Femur (tissue), 1 donor: ENCODE measurements at regions not wholly inside any gene's neighbourhood (a gene's known extent, or its start where the extent isn't known, plus 50 kb on each side); places are given as distances from the start of the nearest gene placed in this dataset.
"Not testable (repeated sequence)": the region's sequence is repeated elsewhere in the genome, so short reads cannot be mapped to it uniquely, and the experiment has no call there.

Experiments
- DNase-seq: peaks from one replicate; pipeline ENCODE4 v3.0.0-alpha.2; 2017

DNA sequence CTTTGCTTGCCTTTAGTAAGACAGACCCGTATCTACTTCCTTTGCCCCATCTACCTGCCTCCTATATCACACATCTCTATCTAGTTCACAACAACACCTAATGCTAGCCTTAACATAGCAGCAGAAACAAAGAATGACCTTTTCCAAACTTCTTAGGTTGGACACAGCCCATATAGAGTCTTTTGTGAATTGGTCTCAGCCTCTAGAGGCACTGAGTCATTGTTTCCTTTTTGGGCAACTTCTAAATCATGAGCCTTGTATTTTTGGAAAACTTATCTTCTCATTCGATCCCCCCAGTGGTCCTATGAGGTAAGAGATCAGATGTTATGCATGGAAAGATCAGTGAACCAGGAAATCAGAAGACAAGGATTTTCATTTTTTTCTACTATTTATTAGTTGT is 679.4 kb upstream of the USP24 start:
- DNase-seq: no peak

DNA sequence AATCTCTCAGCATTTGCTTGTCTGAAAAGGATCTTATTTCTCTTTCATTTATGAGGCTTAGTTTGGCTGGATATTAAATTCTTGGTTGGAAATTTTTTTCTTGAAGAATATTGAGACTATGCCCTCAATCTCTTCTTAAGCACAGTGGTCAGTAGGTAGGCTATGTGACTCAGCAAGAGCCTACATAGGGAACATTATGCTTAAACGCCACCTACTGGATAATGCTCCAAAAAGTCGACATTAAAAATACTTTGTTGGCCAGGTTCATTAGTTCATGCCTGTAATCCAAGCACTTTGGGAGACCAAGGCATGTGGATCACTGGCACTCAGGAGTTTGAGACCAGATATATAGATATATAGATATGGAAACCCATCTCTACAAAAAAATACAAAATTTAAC is 678.0 kb upstream of the USP24 start:
- DNase-seq: no peak

DNA sequence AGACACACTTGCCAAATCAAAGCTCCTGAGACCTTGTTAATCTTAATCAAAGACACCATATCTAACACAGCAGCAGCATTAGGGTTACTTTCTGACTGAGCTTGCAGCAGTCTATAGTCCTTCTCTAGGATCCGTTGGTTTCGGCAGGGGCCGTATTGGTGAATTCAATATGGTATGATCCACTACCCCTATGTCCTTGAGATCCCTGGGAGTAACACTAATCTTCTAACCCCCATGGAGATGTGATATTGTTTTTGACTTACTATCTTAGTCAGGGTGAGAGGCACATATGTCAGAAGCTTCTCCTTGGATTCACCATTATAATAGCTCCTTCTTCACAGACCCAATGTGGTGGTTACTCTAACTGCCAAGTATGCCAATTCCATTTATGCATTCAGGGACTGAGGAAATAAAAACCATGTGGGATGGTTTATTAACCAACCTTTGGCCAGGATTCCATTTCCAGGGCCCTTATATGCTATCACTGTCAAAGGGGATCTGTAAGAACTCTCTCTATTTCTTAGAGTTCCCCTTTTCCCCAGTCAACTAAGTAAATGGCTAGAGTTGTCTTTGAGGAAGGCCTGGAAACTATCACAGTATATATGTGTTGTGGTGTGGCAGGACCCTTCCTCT is 673.6 kb upstream of the USP24 start:
- no peak for DNase-seq

DNA sequence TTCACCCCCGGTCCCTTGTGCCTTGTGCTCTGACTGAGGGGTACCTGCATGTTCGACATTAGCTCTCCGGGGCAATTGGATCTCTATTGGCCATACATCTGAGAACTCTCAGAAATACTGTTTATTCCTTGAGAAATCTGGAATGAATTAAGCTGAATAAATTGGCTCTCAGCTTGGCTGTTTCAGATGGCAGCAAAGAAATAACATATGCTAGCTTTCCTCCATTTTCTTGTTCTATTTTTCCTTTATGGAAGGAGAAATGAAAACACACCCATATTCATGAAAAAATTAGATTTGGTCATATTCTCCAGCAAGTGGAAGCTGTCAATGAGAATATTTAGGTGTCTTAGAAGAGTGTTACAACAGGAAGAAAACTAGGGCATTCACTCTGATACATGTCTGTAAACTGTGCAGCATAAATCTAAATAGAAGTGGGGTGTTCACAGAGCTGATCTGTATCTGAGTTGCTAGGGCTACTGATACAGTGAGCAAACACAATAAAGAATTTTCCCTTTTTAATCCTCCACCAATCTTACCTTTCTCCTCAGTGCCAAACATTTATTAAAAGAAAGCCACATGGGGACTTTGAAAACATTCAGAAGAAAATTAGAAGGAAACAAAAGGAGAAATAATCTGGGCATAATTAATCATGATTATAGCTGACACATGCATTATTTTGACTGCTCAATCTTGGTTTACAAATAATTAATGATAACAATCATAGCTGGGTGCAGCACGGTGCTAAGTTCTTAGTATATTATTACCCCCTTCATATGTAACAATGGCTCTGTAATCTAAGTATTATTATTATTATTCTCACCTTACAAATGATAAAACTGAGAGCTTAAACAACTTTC is 671.9 kb upstream of the USP24 start:
- no peak for DNase-seq

DNA sequence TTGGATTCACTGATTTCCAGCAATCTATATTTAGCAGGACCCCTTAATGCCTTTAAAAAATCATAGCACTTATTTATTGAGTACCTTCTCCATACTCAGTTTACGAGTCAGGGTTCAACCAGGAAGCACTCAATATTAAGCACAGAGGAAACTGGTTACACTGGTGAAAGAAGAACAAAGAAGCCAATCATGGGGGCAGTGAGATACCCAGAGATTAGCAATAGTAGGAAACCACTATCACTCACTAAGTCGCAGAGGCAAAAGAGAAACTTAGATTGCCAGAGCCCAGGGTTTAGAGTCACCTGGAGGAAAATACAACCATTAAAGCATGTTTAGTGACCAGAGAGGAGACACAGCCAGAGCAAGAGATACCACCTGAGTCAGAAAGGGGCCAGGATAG is 670.5 kb upstream of the USP24 start:
- no peak for DNase-seq

DNA sequence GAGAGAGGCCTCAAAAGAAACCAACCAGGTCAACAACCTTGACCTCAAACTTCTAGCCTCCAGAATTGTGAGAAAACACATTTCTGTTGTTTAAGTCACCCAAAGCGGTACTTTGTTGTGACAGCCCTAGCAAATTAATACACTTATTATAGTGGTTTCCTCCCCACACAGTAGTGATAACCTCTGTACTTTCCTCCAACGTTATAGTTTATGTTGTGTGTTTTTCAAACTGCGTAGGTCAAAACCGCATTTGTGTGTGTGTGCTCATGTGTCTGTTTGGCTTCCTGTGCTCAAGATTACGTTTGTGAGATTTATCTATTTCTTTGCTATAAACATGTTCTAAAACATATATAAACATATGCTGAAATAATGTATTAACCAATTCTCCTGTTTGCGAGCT is 667.8 kb upstream of the USP24 start:
- no peak for DNase-seq

DNA sequence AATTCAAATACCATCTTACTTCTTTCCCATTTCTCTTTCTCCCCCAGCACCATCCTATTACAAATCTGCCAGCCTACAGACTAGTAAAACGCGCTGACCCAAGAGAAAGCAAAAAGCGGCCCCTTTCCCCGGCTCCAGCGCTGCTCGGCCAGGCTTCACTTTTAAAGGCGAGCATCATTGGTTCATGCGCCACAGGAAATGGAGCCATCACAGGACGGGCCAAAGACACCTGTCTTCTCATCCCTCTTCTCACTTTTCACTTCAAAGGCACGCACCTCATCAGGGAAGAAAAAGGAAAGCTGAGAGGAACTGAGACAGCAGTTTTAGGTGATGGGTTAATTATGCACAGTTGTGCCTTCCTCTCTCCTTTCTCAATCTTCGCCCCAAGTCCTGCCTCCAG is 664.2 kb upstream of the USP24 start:
- no peak for DNase-seq

DNA sequence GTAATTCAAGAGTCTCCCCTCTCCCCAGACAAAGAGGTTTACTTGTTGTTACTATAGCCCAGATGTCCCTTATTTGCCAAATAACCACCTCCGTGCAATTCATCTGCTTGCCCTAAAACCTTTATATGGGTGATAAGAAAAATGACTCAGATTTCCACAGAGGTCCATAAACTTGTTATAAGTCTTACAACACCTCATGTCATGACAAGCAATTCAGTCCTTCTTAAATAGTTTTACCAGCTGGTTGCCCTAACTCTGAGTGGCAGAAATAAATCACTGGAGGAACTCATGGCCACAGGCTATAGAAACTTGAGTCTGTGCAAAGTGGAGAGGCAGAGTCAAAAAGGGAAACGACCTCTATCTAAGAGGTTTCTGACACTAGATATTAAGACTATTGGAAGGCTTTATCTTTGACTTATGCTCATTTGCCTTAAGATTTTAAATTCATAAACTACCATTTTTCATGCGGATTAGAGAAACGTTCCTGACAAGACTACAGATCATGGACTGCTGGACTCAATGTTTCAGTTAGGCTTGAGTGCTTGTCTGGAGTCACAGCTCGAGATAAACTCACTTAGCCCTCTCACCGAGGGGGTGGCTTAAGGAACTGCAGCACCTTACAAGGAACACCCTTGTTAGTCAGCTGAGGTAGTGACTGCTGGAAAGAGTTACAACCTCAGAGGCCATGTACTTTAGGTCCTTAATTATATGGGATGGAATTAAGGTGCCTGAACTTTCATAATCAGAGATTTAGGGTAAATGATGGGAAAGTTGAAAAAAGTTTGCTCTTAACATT is 662.5 kb upstream of the USP24 start:
- no peak for DNase-seq

DNA sequence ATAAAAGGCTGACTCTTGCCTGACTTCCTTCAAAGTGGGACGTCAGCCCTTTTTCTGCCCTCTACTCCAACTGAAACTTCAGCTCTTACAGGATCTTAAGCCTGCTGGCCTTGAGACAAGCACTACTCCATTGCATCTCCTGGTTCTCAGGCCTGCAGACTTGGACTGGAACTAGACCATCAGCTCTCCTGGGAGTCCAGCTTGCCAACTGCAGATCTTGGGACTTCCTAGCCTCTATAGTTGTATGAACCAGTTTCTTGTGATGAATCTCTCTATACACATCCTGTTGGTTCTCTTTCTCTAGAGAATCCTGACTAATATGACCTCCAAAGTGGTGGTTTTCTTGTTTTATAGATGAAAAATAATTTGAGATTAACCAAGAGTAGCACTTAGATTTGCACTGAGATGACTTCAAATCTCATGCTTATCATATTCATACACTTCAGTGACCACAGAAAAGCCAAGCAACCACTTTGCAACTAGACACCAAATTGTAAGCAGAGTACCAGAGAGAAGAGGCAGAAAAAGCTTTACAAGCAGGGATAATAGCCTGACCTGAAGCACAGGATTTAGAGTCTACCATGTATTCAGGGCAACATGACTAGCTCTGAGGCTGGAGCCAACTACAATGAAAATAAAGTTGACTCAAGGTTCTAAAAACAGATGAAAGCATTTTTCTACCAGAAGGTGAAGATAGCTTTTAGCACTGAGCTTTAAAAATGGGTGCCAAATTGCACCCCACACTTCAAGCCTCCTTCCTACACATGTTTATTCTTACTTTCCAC is 661.3 kb upstream of the USP24 start:
- no peak for DNase-seq

DNA sequence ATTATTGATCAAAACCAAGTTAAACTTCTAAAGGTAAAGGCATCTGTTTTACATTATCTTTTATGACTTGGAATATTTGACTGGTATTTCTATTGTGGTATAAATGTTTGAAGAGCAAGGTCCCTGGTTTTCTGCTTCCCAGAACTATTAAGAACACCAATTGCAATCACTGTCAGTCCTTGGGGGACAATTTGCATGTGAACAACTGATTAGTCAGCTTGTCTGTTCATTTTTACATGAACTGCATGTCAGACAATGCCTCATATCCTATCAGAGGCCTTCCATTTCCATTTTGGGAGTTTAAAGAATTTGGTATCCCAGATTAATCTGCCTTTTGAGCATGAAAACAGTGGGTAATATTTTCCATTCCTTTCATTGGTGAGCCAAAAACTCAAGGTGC is 654.9 kb upstream of the USP24 start:
- no peak for DNase-seq

DNA sequence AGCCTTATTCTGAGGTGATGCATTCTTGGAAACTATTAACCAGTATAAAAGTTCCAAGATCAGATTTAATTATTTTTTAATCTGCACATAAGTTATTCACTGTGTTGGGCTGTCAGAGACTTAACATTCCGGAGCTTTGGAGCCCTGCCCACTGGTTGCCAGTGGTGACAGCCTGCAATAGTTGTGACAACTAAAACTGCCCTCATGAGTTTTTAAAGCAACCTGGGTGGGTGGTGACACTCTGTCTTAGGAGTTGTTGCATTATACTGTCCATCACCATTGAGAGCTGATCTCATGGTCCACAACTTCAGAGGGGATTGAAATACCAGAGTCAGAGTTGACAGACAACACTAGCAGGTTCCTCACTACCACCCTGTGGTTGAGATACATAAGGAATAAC is 653.9 kb upstream of the USP24 start:
- DNase-seq: peak; percentile 59

DNA sequence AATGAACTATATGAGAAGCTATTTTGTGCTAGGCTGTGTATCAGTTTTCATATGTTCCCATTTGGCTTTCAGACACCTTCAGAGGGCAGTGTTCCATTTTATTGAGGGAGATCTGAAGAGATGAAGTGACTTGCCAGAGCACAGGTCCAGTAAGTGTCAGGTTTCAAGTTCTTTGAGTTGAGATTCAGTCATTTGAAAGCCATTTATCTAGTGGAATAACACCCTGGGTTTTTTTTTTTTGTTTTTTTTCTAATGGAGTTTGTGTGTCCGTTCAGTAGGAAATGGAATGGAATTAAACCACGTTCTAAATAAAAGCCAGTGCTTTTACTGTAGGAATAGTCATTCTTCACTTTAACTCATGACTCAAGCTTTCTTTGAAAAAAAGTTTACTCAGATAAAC is 652.9 kb upstream of the USP24 start:
- DNase-seq: no peak

DNA sequence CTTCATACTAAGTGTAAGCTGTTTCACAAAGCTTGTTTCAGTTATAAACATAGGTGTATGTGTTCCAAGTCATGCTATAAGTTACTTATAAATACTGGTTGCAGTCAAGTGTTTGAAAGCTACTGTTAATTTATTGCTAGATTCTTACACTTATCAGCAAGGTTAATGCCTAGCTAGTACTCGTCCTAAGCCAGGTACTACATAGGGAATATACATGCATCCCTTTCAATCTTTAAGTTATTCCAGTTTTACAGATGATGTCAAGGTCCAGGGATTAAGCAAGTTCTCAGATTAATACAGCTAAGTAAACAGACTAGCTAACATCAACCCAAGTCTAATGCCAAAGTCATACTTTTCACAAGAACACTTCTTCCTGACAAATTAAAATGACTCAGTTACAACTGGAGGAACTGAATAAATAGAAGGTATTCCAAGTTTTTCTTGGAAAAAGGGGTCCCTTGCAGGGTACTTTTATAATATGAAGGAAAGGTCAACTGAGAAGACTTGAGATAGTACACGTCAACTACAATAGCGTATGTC is 652.2 kb upstream of the USP24 start:
- DNase-seq: no peak

DNA sequence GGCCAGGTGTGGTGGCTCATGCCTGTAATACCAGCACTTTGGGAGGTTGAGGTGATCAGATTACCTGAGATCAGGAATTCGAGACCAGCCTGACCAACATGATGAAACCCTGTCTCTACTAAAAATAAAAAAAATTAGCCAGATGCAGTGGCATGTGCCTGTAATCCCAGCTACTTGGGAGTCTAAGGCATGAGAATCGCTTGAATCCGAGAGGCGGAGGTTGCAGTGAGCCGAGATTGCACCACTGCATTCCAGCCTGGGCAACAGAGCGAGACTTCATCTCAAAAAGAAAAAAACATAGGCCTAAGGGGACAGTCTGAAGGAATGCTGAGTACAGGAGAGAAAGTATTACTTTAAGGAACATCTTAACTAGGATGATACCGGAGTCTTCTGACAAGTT is 650.6 kb upstream of the USP24 start:
- not testable (repeated sequence) for DNase-seq

DNA sequence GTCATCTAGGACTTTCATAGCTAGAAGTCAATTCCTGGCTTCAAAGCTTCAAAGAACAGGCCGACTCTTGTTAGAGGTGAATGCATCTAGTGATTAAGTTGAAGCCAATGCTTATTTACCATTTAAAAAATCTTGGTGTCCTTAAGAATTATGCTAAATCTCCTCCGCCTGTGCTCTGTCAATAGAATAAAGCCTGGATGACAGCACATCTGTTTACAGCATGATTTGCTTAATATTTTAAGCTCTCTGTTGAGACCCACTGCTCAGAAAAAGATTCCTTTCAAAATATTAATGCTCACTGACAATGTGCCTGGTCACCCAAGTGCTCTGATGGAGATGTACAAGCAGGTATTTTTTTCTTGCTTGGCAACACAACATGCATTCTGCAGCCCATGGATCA is 649.1 kb upstream of the USP24 start:
- no peak for DNase-seq

DNA sequence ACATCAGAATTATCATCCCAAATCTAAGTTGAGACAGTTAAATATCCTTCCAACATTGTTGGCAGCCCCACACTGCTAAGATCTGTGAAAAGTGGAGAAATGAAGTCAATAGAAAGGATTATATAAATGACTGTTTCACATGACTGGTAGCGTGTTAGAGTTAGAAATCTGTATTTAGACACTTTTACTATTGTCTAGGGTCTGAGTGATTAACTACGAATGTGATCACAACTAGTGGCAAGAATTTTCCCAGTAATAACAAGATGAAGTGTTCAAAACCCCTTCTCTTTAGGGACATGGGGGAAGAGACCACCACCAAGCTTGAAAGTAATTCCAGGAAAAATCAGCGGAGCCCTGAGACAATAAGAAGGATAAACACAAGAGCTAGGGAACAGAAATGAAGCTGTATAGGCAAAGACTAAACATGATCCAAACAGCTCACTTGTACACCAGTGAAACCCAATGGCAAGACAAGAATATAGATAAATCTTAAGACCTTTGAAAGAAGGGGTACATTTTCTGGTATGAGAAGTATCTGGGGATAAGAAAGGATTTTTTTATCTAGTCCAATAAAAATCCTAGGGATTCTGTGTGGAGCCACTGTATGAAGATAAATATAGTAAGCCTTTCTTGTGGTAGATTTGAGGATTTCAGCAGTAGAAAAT is 646.6 kb upstream of the USP24 start:
- no peak for DNase-seq

DNA sequence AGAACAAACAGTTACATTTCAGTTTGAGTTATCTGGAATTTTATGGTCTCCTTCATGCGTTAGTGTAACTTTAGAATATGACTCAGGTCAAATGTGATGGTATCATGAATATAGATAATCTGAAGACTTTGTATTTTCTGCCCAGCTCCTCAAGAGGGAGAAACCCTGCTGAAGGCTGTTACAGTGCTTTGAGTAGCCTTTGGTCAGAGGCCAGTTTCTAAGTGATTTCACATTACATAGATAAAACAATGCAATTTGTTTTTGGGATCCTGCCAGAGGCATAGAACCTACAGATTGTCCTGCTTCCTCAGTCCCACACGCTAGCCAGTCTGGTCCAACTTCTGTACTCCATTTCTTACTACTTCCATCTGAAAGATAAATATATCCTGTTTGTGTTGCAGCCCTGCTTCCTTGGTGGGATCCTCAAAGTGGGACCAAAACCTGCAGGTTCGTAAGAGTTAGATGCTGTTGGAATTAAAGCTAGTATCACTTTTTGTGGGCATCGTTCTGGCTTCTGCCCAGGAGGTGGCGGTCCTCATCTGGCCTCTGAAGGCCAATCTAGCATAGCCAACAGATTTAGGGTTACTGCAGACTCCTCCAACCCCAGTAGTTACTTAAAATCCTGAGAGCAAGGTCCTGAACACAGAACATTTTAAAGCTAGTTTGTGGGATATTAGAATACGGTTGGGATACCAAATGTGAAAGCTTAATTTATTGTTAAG is 645.8 kb upstream of the USP24 start:
- no peak for DNase-seq

DNA sequence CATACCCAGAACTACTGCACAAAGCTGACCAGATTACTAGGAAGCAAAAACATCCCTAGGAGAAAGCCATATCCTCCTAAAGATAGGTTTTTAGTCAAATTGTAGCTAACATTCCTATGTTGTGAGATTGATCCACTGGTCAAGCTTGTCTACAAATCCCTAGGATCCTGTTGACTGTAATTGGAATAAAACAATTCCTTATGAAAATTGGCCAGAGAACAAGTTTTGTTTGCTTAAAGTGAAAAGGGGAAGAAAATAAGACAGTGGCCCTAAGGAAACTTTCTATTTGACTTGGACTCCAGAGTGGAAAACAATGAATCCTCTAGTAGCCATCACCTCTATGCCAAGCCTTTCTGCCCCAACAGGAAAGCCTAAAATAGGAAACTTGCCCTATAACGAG is 645.2 kb upstream of the USP24 start:
- DNase-seq: no peak

DNA sequence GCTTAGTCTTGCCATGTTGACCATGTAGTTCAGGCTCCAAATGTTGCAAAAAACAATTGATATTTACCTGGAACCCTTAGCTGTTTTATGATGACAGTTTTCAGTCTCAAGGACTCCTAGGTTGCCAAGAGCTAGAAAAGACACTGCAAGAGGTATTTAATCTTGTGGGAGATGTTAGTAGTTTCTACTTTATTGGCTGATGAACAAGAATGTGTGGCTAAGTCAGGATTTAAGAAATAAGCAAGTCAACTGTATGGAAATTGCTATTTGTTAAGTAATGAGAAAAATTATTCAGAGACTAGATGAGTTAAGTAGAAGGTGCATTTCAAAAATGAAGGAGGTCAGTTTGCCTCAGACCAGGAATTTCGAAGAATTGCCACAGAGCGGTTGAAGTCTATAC is 639.7 kb upstream of the USP24 start:
- DNase-seq: no peak

DNA sequence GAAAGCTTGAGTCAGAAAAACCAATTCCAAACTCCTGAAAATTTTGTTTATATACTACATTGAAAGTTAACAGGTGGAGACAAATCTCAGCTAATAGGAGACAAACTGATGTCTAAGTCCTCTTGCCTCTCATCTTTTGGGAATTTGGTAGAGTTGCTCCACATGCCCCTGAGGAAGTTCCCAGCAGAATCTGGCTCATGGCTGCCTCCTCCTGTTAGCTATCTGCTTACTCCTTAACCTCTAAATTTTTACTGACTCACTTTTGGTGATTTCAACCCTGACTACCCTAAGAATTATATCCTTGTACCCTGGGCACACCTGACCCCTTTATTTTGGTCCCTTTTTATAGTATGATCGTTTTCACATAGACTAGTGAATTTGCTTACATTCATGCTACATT is 633.7 kb upstream of the USP24 start:
- no peak for DNase-seq

DNA sequence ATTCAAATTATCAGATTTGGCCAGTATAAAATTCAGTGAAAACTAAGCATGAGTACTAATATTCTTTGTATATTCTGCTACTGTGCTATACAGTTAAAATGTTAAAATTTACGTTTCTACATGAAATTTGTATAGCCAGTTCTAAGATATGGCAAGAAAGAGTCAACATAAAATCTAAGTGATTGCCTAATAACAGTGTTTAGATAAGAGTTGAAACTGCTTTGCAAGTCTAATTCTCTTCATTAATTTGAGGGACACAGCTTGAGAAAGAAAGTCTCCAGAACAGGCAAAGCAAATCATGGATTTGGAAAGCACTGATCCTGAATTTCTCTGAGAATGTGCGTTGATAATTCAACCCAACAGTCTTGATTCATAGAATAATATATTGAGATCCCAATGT is 630.9 kb upstream of the USP24 start:
- no peak for DNase-seq

DNA sequence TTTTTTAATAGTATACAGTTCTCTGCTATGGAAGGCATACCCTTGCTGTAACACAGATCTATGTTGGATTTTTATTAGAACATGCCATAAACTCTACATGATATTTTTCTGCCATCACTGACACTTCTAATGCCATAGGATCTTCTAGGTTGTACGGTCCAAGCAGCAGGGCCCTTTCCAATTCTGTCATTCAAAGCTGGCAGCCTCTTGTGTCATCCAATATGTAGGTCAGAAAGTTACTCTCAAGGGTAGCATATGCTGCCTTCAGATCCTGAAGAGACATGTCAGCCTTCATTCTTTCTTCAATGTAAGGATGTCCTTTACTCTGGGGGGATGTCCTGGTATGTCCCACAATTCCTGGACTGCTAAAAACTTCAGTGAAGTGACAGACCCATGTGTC is 629.2 kb upstream of the USP24 start:
- DNase-seq: no peak
